HK-2 (cell line): ENCODE measurements at regions not wholly inside any gene's neighbourhood (a gene's known extent, or its start where the extent isn't known, plus 50 kb on each side); places are given as distances from the start of the nearest gene placed in this dataset.
"Not testable (repeated sequence)": the region's sequence is repeated elsewhere in the genome, so short reads cannot be mapped to it uniquely, and the experiment has no call there.

Source experiments
- DNase-seq: peaks from one replicate; pipeline ENCODE4 v3.0.0-alpha.2; 2018; ENCODE audit not compliant: unreplicated experiment

- DNase-seq, result no peak
These were observed 489.8 kb upstream of the AMOT start for GRCh38 chrX:113330416-113330815.

- no peak for DNase-seq
These were observed 475.3 kb upstream of the AMOT start for GRCh38 chrX:113315927-113316326.

- no peak for DNase-seq
These were observed 464.9 kb upstream of the AMOT start for GRCh38 chrX:113305496-113305895.

GRCh38 chrX:113300580-113300979 lies 459.9 kb upstream of the AMOT start:
- DNase-seq, result no peak

GRCh38 chrX:113297437-113297836 lies 456.8 kb upstream of the AMOT start:
- no peak for DNase-seq

GRCh38 chrX:113289503-113289902 lies 448.9 kb upstream of the AMOT start:
- DNase-seq, result no peak

GRCh38 chrX:113287761-113288160 lies 447.1 kb upstream of the AMOT start:
- DNase-seq, result no peak

GRCh38 chrX:113275804-113276203 lies 435.2 kb upstream of the AMOT start:
- DNase-seq, result no peak

GRCh38 chrX:113274791-113275190 lies 434.2 kb upstream of the AMOT start:
- DNase-seq, result no peak

- no peak for DNase-seq
These were observed 433.7 kb upstream of the AMOT start for GRCh38 chrX:113274345-113274744.

- DNase-seq, result no peak
These were observed 428.6 kb upstream of the AMOT start for GRCh38 chrX:113269203-113269602.

- DNase-seq, result no peak
These were observed 419.8 kb upstream of the AMOT start for GRCh38 chrX:113260474-113260873.

- no peak for DNase-seq
These were observed 381.7 kb upstream of the AMOT start for GRCh38 chrX:113222305-113222704.

GRCh38 chrX:113212052-113212451 lies 371.4 kb upstream of the AMOT start:
- no peak for DNase-seq

- DNase-seq, result no peak
These were observed 362.0 kb upstream of the AMOT start for GRCh38 chrX:113202601-113203000.

GRCh38 chrX:113195949-113196348 lies 355.3 kb upstream of the AMOT start:
- no peak for DNase-seq

- no peak for DNase-seq
These were observed 351.8 kb upstream of the AMOT start for GRCh38 chrX:113192418-113192817.

- DNase-seq, result no peak
These were observed 316.9 kb upstream of the AMOT start for GRCh38 chrX:113157496-113157895.

- DNase-seq, result not testable (repeated sequence)
These were observed 313.7 kb upstream of the AMOT start for GRCh38 chrX:113154315-113154714.

GRCh38 chrX:113136836-113137235 lies 296.2 kb upstream of the AMOT start:
- no peak for DNase-seq

GRCh38 chrX:113133316-113133715 lies 292.7 kb upstream of the AMOT start:
- no peak for DNase-seq

- DNase-seq, result no peak
These were observed 284.1 kb upstream of the AMOT start for GRCh38 chrX:113124693-113125092.

- DNase-seq, result no peak
These were observed 234.9 kb upstream of the AMOT start for GRCh38 chrX:113075521-113075920.

GRCh38 chrX:113059714-113060113 lies 219.1 kb upstream of the AMOT start:
- no peak for DNase-seq

- no peak for DNase-seq
These were observed 218.0 kb upstream of the AMOT start for GRCh38 chrX:113058634-113059033.
